Endothelial cell of umbilical vein (primary cell): ENCODE measurements at regions not wholly inside any gene's neighbourhood (a gene's known extent, or its start where the extent isn't known, plus 50 kb on each side); places are given as distances from the start of the nearest gene placed in this dataset.

Source experiments
- BruUV-seq: library from RNA; stranded (reverse); fragments of 400-500 nt; replicated peaks from 2 replicates; lab custom pipeline; 2021; lab: Mats Ljungman, UMichigan
- CTCF ChIA-PET: fragments of 300-600, 350-600 bp; sonication (Branson Sonifier 250); formaldehyde crosslinking; loops from one replicate; lab custom pipeline; 2021; ENCODE audit warnings: antibody characterized with exemption, inconsistent platforms; lab: Charles Lee
- POLR2A ChIA-PET: fragments of 300-600, 350-600 bp; sonication (Branson Sonifier 250); formaldehyde crosslinking; loops from one replicate; lab custom pipeline; 2021; ENCODE audit warnings: antibody characterized with exemption, inconsistent platforms; lab: Charles Lee
- DNase-seq: peaks from one replicate; pipeline ENCODE4 v3.0.0-alpha.2; 2011; ENCODE audit warnings: low read depth, low spot score
- FAIRE-seq: peaks from 2 replicates; lab custom pipeline; 2011; peaks lifted over from hg19 to GRCh38; lab: Jason Lieb, UNC
- H2AFZ ChIP-seq: 2 replicates; pipeline ENCODE4 v1.6.0; 2012; ENCODE audit warnings: low read depth, low read length, control low read depth, inconsistent platforms
- H3K27ac ChIP-seq: 2 replicates; pipeline ENCODE4 v1.5.1; 2011; ENCODE audit warnings: low read depth, mild to moderate bottlenecking, control low read depth, low read length, moderate library complexity; ENCODE audit not compliant: insufficient read depth
- H3K27me3 ChIP-seq, 2 experiments: 2 replicates each; pipeline versions ENCODE4 v1.6.0 to v1.6.1; 2011; ENCODE audit warnings: low read length in 2 of 2, mixed read lengths in 1 of 2; ENCODE audit not compliant: control insufficient read depth in 2 of 2, insufficient read depth in 2 of 2
- H3K36me3 ChIP-seq, 2 experiments: 2 replicates in 1 of 2; 3 replicates in 1 of 2; pipeline ENCODE4 v1.5.1; 2011; ENCODE audit warnings: low read length in 2 of 2, mild to moderate bottlenecking in 1 of 2, moderate library complexity in 1 of 2; ENCODE audit not compliant: control insufficient read depth in 2 of 2, insufficient read depth in 2 of 2; ENCODE audit errors: extremely low read depth in 1 of 2
- H3K4me1 ChIP-seq: 3 replicates; pipeline ENCODE4 v1.5.1; 2011; ENCODE audit warnings: mild to moderate bottlenecking, low read length; ENCODE audit not compliant: control insufficient read depth, insufficient read depth; ENCODE audit errors: extremely low read depth
- H3K4me2 ChIP-seq: 2 replicates; pipeline ENCODE4 v1.6.1; 2011; ENCODE audit warnings: low read length, control low read depth, mixed read lengths; ENCODE audit not compliant: insufficient read depth
- H3K4me3 ChIP-seq, 3 experiments: fragments of 200-600 bp in 1 of 3; sonication (generic), shearing (Covaris generic) in 1 of 3; replicated peaks in 1 of 3; 2 replicates each; pipeline ENCODE4 v1.5.1; 2011 to 2016; ENCODE audit warnings: control low read depth in 3 of 3, low read length in 3 of 3, mild to moderate bottlenecking in 2 of 3, inconsistent platforms in 1 of 3, low read depth in 1 of 3, moderate library complexity in 1 of 3; ENCODE audit not compliant: insufficient read depth in 1 of 3
- H3K79me2 ChIP-seq: 2 replicates; pipeline ENCODE4 v1.6.0; 2012; ENCODE audit warnings: low read length, inconsistent platforms; ENCODE audit not compliant: control insufficient read depth, insufficient read depth
- H3K9ac ChIP-seq: replicated peaks from 2 replicates; pipeline ENCODE3; 2011; ENCODE audit warnings: low read length, control low read depth; ENCODE audit not compliant: insufficient read depth; ENCODE audit errors: extremely low read depth
- H3K9me1 ChIP-seq: replicated peaks from 3 replicates; pipeline ENCODE4 v1.6.0; 2011; ENCODE audit warnings: mild to moderate bottlenecking, low read length; ENCODE audit not compliant: control insufficient read depth, insufficient read depth; ENCODE audit errors: extremely low read depth
- H3K9me3 ChIP-seq: replicated peaks from 2 replicates; pipeline ENCODE4 v1.5.1; 2012; ENCODE audit warnings: low read length, inconsistent platforms; ENCODE audit not compliant: control insufficient read depth, insufficient read depth
- H4K20me1 ChIP-seq: replicated peaks from 2 replicates; pipeline ENCODE3; 2011; ENCODE audit warnings: mild to moderate bottlenecking, low read length; ENCODE audit not compliant: control insufficient read depth, insufficient read depth; ENCODE audit errors: extremely low read depth
- EZH2 ChIP-seq: IDR thresholded peaks from 2 replicates; pipeline ENCODE4 v1.6.1; 2012; ENCODE audit warnings: borderline replicate concordance, low read depth, mild to moderate bottlenecking, moderate library complexity, low read length, inconsistent platforms; ENCODE audit not compliant: severe bottlenecking
- FOS ChIP-seq: IDR thresholded peaks from 2 replicates; pipeline ENCODE4 v1.6.1; 2011; ENCODE audit warnings: mild to moderate bottlenecking, low read length, moderate library complexity, borderline replicate concordance; ENCODE audit not compliant: insufficient read depth
- GATA2 ChIP-seq: IDR thresholded peaks from 2 replicates; pipeline ENCODE4 v1.7.0; 2011; ENCODE audit warnings: low read depth, mild to moderate bottlenecking, moderate library complexity, mixed read lengths, low read length; ENCODE audit not compliant: insufficient read length, insufficient read depth
- JUN ChIP-seq: IDR thresholded peaks from 2 replicates; pipeline ENCODE4 v1.6.1; 2011; ENCODE audit warnings: borderline replicate concordance, low read depth; ENCODE audit not compliant: insufficient read length, insufficient read depth
- MYC ChIP-seq: IDR thresholded peaks from one replicate; pipeline ENCODE4 v1.6.1; 2011; ENCODE audit warnings: mild to moderate bottlenecking, low read depth, low read length
- POLR2A ChIP-seq: IDR thresholded peaks from 2 replicates; pipeline ENCODE4 v1.6.1; 2012; ENCODE audit warnings: low read depth, mild to moderate bottlenecking, control low read depth, low read length
- POLR2AphosphoS5 ChIP-seq: IDR thresholded peaks from 2 replicates; pipeline ENCODE4 v1.6.1; 2012; ENCODE audit warnings: low read depth, mild to moderate bottlenecking, control low read depth, low read length, moderate library complexity; ENCODE audit not compliant: insufficient read depth
- dilution Hi-C: fragments of 300-500 bp; cut with MboI; formaldehyde crosslinking; loops from one replicate; pipeline ENCODE4 v1.15.0; 2019; ENCODE audit warnings: low sequenced_read_pairs; ENCODE audit not compliant: extremely low pct_ligation_motif_present
- intact Hi-C: fragments of 100-400 bp; cut with micrococcal nuclease; formaldehyde crosslinking; loops from one replicate; pipeline ENCODE4 v1.10.0; 2022
- TF ChIP-seq, protein P1 (sequence below), 2 donors: IDR thresholded peaks; 1 replicate in 1 of 2; 2 replicates in 1 of 2; pipeline ENCODE4 v1.5.1; 2011; ENCODE audit warnings: low read length in 2 of 2, mild to moderate bottlenecking in 2 of 2, moderate library complexity in 2 of 2, control low read depth in 1 of 2, inconsistent platforms in 1 of 2, low read depth in 1 of 2; ENCODE audit not compliant: insufficient read depth in 1 of 2; ENCODE audit errors: extremely low read depth in 1 of 2
- TF ChIP-seq, protein P2 (sequence below): IDR thresholded peaks from 2 replicates; pipeline ENCODE4 v1.6.1; 2011; ENCODE audit not compliant: insufficient read depth, insufficient read length

- Histone ChIP-seq H3K79me2 (no peaks in the 10 kb centered on the region), H2AFZ (no peak overlapping the region), H3K9ac (no peak overlapping the region), H3K4me3 (no peak overlapping the region), H3K9me1 (no peaks in the 10 kb centered on the region), H3K27me3 (no peaks in the 10 kb centered on the region), H3K9me3 (peaks cover 2% of the 10 kb centered on the region), H4K20me1 (no peaks in the 10 kb centered on the region), H3K36me3 (no peaks in the 10 kb centered on the region), H3K4me1 (no peaks in the 10 kb centered on the region), H3K27ac (no peak overlapping the region), H3K4me2 (no peak overlapping the region)
- no peak for DNase-seq
- intact Hi-C loops: no loop called here
- ChIA-PET CTCF (no interaction called here), POLR2A (no interaction called here)
- no peak for TF ChIP-seq EZH2
- no peak for TF ChIP-seq JUN
- no peak for TF ChIP-seq POLR2AphosphoS5
- no peak for TF ChIP-seq FOS
- TF ChIP-seq, protein P1, sequence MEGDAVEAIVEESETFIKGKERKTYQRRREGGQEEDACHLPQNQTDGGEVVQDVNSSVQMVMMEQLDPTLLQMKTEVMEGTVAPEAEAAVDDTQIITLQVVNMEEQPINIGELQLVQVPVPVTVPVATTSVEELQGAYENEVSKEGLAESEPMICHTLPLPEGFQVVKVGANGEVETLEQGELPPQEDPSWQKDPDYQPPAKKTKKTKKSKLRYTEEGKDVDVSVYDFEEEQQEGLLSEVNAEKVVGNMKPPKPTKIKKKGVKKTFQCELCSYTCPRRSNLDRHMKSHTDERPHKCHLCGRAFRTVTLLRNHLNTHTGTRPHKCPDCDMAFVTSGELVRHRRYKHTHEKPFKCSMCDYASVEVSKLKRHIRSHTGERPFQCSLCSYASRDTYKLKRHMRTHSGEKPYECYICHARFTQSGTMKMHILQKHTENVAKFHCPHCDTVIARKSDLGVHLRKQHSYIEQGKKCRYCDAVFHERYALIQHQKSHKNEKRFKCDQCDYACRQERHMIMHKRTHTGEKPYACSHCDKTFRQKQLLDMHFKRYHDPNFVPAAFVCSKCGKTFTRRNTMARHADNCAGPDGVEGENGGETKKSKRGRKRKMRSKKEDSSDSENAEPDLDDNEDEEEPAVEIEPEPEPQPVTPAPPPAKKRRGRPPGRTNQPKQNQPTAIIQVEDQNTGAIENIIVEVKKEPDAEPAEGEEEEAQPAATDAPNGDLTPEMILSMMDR (IDR thresholded peaks at IDR 0.05; ENCODE audit: extremely low read depth in 1 of 2, insufficient read depth in 1 of 2, low read depth in 1 of 2, low read length in 2 of 2): no peak
- no peak for TF ChIP-seq MYC
- no peak for TF ChIP-seq POLR2A
- TF ChIP-seq, protein P2, sequence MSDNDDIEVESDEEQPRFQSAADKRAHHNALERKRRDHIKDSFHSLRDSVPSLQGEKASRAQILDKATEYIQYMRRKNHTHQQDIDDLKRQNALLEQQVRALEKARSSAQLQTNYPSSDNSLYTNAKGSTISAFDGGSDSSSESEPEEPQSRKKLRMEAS: no peak
- no peak for TF ChIP-seq GATA2
- dilution Hi-C loops: no loop called here
- BruUV-seq: no TSS peak
- no peak for FAIRE-seq
These were observed 959.8 kb downstream of the ADGRL3 start for GRCh38 chr4:62159876-62160275.
